Activated CD4-positive, alpha-beta T cell treated with anti-CD3 and anti-CD28 coated beads, Interleukin-2, Interleukin-4, amounts not matched to agents 100 ng/mL and 50 ng/mL, durations not matched to agents 16 hours and 8 hours (primary cell): ENCODE measurements at regions not wholly inside any gene's neighbourhood (a gene's known extent, or its start where the extent isn't known, plus 50 kb on each side); places are given as distances from the start of the nearest gene placed in this dataset.
A peak's percentile ranks its signal among the peaks of the same experiment; 100 is the strongest.
"Not testable (repeated sequence)": the region's sequence is repeated elsewhere in the genome, so short reads cannot be mapped to it uniquely, and the experiment has no call there.

ENCODE experiments used
- DNase-seq: peaks from one replicate; pipeline ENCODE4 v3.0.0-alpha.2; 2020; ENCODE audit warnings: low spot score

GRCh38 chr5:111635151-111635902 is 121.7 kb downstream of the NREP start:
- no peak for DNase-seq

- DNase-seq, result no peak
Observed at GRCh38 chr5:111631328-111631727, 119.0 kb upstream of the STARD4 start.

DNA sequence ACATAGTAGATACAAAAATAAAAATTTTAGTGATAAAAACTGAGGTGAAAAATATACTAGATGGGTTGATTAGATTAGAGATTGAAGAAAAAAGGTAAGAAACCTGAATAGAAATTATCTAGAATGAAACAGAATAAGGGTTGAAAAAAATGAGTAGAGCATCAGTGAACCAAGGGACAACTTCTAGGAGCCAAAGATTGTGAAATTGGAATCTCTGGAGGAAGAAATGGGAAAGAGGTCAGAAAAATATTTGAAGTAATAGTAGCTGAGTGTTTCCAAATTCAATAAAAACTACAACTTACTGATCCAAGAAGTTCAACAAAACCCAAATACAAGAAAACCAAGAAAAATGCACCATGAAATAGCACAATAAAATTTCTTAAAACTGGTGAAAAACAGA is 116.6 kb upstream of the STARD4 start:
- DNase-seq, result no peak

- no peak for DNase-seq
Observed at GRCh38 chr5:111627862-111628261, 115.5 kb upstream of the STARD4 start.

- DNase-seq, result no peak
Observed at GRCh38 chr5:111626473-111627148, 114.3 kb upstream of the STARD4 start.

DNA sequence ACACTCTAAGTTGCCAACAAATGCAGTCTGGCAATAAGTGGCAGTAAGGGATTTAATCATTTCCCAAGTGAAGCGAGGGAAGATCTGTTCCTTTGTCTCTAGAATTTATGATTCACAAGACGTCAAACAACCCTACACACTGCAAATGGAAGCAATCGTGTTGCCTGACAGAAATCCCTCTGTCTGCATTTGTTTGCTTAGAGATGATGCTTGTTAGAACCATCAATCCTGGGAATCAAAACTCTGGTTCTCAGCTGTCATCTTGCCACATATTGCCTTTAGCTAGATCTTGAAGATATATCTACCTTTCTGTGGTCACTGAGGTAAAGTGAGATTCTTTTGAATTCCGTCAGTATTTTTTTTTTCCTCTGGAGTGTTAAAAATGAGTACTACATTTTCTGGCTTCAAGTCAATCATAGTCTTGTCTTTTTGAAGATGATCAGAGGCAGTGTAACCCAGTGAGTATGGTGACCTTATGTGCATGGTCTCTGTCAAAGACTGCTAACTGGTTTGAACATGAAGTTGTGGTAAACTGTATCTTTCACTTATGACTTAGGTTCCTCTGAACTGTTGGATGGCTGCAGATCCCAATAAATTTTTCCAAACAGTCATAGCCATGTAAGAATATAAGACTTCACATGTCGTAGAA is 106.4 kb upstream of the STARD4 start:
- no peak for DNase-seq

DNA sequence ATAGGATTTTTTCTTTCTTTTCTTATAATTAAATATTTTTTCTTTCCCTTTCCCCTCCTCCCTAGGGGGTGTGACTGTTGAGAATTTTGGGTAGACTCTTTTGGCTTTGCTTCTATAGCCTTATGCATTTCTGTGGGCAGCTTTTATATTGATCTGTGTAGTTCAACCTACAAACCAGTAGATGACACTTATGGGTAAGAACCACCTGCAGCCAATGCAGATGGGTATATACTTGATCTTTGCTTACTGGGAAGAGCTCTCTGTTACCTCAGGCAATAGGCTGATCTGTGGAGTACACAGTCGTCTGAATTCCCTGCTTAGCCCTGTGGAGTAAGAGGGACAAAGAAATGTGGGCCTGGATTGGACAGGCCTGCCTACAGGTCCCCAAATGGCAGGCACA is 102.7 kb upstream of the STARD4 start:
- no peak for DNase-seq

- DNase-seq, result not testable (repeated sequence)
Observed at GRCh38 chr5:111612013-111612630, 99.8 kb upstream of the STARD4 start.

GRCh38 chr5:111606194-111606593 is 93.9 kb upstream of the STARD4 start:
- no peak for DNase-seq

- DNase-seq, result no peak
Observed at GRCh38 chr5:111603446-111603827, 91.1 kb upstream of the STARD4 start.

- no peak for DNase-seq
Observed at GRCh38 chr5:111602817-111603445, 90.6 kb upstream of the STARD4 start.

DNA sequence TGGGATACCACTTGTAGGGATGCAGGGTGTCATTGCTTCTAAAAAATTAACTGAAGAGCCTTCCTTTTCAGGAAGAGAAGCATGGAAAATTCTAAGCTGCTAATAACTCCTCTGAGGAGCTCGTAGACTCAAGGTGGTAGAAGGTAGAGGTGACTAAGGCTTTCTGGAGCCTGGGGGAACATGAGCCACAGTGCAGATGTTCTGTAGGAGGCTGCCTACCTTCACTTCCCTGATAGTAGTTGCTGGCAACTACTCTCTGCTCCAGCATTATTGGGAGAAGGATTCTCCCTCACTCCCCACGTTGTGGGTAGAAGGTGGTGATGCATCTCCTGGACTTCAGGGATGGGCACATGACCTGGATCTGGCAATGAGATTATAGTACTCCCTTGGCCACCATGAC is 86.7 kb upstream of the STARD4 start:
- no peak for DNase-seq

GRCh38 chr5:111597491-111597890 is 85.2 kb upstream of the STARD4 start:
- no peak for DNase-seq

DNA sequence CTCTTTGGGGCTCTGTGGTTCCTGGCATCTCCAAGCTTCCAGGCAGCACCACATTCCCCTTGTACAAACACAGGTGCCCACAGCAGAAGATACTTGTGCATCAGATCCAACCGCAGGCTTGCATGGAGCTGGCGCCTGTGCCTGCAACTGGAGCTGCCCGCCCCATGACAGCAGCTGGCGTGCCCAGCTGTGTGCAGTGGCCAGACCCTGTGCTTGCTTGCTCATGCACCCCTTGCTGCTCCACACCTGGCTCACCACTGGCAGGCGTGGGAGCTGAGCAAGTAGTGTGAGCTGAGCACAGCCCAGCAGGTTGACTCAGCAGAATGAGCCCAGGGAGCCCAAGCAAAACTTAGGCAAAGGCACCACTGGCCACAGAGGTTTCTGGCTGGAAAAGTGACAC is 84.4 kb upstream of the STARD4 start:
- no peak for DNase-seq

DNA sequence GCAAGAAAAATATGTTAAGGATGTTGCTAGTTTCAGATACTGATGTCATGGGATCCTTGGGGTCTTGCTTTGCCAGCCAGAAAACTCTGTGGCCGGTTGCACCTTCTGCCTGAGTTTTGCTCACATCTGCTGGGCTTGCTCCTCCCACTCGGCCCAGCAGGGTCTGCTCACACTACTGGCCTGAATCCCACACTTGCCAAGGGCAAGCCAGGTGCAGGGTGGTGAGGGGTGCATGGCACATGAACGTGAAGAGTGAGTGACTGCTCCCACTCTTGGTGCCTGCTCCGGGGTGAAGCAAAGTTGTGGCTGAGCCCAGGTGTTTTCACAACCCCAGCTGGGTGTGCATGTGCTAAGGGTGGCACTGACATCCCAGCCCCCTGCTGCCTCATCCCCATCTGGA is 83.1 kb upstream of the STARD4 start:
- no peak for DNase-seq

DNA sequence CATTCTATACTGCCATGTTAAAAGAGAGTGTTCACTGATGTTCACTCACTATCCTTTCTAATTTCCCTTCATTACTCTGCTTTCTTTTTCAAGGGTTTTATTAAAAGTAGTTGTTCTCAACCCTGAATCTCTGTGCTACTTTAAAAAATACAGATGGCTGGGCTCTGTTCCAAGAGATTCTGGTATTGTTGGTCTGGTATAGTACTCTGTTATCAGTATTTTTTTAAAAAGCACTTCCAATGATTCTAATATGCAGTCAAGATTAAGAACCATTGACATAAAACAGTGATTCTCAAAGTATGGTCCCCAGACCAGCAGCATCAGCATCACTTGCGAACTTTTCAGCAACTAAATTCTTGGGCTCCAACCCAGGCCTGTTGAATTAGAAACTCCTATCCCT is 77.0 kb upstream of the STARD4 start:
- DNase-seq, result no peak

GRCh38 chr5:111587728-111588127 is 75.4 kb upstream of the STARD4 start:
- DNase-seq, result no peak

DNA sequence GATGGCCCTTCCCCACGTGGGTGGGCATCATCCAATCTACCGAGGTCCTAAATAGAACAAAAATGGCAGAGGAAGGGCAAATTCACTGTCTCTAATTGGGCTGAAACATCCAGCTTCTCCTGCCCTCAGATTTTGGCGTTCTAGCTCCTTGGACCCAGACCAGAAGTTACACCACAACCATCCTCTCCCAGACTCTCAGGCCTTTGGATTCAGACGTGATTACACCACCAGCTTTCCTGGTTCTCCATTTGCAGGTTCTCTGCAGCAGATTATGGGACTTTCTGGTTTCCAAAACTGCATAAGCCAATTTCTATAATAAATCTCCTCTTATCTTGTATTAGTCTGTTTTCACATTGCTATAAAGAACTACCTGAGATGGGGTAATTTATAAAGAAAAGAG is 73.6 kb upstream of the STARD4 start:
- DNase-seq, result no peak

GRCh38 chr5:111585291-111585690 is 73.0 kb upstream of the STARD4 start:
- no peak for DNase-seq

- peak; percentile 8 for DNase-seq
Observed at GRCh38 chr5:111584651-111585050, 72.3 kb upstream of the STARD4 start.

GRCh38 chr5:111583758-111584203 is 71.4 kb upstream of the STARD4 start:
- DNase-seq, result no peak

GRCh38 chr5:111582993-111583601 is 70.8 kb upstream of the STARD4 start:
- no peak for DNase-seq
